NOMO-1 treated with DMSO at 0.1 percent for 48 hours (cell line): ENCODE measurements at regions not wholly inside any gene's neighbourhood (a gene's known extent, or its start where the extent isn't known, plus 50 kb on each side); places are given as distances from the start of the nearest gene placed in this dataset.

Source experiments
- DNase-seq: peaks from one replicate; lab custom pipeline; 2025; ENCODE audit not compliant: unreplicated experiment; lab: John Stamatoyannopoulos, UW

DNA sequence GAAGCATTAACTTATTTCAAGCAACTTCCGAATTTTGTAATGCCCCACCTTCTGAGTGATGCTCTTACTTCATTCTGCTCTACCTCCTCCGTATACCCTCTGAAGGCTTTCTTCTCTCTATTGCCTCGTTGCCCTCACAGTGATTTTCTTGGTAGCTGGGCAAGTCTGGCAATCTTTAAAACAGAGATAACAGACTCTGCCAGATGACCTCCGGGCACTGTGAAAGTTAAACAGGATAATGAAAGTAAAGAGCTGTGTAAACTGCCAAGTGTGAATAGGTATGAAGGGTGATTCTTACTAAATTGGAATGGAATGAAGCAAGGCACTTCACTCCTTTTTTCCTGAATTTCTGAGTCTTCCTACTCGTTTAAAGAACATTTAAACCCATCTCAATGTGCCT lies 207.3 kb upstream of the GYPC start:
- DNase-seq, result no peak

DNA sequence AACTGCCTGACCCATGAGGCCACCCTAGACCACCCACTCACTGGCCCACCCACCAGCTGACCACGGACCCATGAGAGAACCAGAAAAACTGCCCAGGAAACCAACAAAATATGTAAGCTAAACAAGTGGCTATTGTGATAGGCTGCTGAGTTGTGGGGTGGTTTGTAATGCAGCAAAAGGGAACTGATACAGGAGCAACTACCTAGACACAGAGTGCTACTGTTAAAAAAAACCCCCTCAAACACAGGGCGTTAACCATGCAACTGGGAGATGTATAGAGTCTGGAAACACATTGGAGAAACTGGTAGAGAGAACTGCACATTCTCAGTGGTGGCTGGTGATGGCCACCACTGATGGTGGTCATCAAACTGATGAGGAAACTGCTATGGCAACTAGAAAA lies 206.3 kb upstream of the GYPC start:
- DNase-seq, result no peak

DNA sequence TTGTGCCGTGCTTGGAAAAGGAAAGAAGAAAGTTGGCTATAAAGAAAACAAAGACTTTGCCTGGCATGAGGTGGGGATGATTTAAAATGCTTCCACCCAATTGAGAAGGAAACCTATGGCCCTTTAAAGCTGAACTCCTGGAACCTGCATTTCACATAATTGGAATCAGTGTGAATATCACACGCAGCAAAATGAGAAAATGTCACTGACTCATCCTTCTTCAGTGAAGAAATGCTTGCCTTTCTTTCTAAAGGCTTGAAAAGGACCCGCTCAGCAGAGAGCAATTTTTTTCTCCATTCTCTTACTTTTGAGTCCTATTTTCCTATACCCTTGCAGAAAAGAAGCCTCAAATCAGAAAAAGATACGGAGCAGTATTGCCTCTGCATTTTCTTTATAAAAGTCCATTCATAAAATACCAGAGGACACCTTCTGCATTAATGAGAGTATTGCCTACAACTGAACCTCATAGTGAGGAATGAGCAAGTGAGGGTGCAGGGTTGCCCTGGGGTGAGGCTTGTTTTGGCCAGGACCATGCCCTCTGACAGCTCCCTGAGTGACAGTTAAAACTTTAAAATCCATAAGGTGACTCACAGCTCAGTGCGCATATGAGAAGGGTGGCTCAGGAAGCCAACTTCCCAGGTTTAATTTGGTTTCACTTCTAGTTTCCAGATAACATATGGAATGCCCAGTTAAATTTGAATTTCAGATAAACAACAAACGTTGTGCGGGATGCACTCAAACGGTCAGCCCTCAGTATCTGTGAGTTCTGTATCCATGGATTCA lies 191.9 kb upstream of the GYPC start:
- no peak for DNase-seq

- DNase-seq, result no peak
These were observed 188.4 kb upstream of the GYPC start for GRCh38 chr2:126467367-126468054.

DNA sequence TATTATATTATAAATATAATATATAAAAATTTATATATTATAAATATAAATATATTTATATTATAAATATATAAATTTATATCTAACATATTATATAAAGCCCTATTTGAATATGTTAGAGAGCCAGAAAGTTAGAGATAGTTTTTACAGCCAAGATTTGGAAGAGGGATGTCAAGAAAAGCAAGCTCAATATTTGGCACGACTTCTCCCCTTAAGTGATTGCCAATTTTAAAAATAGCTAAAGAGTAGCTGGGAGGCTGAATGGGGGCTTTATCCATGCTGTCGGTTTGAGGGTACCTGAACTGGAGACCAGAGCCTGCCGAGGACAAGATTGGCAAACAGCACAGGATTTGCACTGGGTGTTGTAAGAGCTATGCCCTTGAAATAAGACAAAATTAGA lies 180.9 kb upstream of the GYPC start:
- no peak for DNase-seq

DNA sequence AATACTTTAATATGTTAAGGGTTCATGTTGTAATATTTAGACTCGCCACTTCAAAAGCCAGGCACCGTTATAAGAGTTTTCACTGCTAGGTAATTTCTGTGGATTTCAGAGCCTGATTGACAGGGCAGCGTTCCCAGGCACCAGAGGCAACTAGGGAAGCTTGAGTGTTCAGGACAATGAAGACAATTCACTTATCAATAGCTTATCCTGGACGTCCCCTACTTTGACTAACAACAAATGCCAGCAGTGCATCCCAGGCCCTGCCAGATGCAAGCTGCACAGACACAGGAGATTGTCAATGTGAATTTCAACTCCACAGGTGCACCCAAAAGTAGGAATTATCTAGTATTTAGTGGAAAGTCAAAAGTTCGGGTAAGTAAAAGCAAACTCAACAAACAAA lies 179.3 kb upstream of the GYPC start:
- DNase-seq, result no peak

DNA sequence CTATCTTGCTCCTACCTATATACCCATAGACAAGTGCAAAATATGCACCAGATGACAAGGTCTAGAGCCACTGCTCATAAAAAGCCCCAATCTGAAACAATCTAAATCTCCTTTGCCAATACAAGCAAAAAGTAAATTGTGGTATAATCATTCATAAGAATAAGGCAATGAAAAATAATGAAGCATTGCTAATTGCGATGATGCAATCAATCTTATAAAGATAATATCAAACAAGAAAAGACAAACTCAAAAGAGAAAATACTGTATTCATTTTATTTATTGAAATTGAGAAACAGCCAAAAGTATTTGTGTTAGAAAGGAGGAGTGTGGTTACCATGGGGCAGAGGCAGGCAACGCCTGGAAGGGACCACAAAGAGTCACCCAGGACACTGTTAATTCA lies 175.9 kb upstream of the GYPC start:
- DNase-seq, result no peak

DNA sequence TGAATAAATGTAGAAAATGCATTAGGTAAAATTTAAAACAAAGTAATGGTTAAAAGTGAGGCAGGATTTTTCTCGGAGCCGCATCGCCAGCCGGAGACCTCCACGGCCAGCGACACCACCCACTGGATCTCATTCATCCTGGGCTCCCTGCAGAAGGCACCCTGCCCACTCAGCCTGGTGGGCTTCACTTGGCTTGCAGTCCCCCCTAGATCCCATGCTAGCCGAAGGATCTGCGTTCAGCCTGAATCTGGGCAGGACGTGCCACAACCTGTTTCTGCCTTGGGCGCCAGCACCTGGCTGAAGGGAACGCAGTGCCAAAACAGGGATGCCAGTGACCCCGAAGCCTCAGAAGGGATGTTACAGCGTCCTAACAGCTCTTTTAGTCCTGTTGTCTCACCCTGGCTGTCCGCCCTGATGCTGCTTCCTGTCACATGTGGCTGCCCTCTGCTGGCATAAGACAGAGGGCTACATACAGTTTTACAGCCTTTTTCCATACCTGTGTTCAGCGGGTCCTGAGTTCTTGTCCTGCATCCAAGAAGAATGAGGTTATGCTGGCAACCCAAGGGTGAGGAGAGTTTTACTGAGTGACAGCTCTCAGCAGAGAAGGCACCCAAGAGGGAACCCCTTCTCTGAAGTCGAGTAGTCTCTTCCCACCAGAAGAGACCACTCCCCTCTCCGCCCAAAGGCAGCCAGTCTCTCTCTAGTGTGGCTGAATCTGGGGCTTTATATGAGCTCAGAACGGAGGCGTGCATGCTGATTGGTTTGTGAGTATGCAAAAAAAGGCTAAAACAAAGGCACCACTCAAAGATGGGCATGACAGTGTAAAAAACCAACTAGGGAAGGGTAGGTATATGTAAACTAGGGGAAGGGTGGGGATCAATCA lies 173.1 kb upstream of the GYPC start:
- DNase-seq, result no peak

- DNase-seq, result no peak
These were observed 161.4 kb upstream of the GYPC start for GRCh38 chr2:126494593-126494992.

DNA sequence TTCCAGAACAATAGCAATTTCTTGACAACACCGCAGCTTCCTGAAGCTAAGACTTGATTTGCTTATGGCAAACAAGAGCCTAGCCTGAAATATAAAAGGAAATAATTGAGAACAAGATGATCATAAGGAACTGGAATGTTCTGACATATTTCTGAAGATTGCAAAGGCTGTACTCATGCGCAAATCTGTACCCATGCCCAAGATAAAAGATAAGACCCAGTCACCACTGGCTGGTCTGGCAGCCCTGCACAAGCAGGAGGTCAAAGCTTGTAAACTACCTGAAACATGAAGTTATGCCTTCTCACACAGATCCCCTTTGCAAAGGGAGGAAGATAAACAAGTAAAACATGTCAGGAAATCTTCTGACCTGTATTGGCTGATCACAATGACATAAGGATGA lies 160.8 kb upstream of the GYPC start:
- no peak for DNase-seq

- DNase-seq, result no peak
These were observed 159.5 kb upstream of the GYPC start for GRCh38 chr2:126496493-126496892.

GRCh38 chr2:126503476-126503875 lies 152.5 kb upstream of the GYPC start:
- DNase-seq, result no peak

GRCh38 chr2:126504949-126505348 lies 151.0 kb upstream of the GYPC start:
- DNase-seq, result no peak

DNA sequence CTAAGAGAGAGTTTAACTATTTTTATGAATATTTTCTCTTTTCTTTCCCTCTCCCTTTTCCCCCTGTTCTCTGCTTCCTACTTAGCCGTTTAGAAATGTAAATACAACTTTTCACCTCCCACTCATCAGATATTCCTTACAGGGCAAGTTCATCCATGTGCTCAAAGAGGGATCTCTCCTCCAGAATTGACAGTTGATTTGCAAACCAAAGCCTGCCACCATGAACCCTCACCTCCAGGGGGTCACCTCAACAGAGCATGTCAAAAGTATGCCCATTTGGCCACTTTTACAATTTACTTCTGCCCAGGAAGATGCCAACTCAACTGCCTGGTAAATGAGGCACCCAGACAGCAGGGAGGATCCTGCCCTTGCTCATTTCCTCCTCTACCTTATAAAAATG lies 149.2 kb upstream of the GYPC start:
- no peak for DNase-seq

DNA sequence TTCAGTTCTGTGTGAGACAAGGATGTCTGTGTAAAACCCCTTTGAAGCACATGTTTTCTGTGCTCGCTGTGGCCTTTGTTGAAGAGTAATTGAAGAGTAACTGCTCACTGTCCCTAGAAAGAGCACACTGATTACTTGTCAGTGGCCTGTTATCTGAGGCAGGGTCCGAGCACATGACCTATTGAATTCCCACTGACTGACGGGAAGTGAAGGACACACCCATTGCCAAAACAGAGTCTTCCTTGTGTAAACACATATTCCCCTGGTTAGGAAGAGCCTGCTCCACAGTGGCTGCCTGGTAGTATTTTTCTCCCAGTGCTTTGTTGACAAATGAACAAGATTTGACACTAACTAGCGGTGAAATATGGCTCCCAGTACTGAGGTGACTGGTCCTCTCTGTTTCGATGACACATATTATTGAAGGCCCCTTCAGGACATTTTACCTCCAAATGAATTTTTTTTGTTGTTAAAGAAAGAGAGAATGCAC lies 148.5 kb upstream of the GYPC start:
- no peak for DNase-seq

GRCh38 chr2:126510356-126510755 lies 145.6 kb upstream of the GYPC start:
- no peak for DNase-seq

- DNase-seq, result no peak
These were observed 145.0 kb upstream of the GYPC start for GRCh38 chr2:126510960-126511359.

DNA sequence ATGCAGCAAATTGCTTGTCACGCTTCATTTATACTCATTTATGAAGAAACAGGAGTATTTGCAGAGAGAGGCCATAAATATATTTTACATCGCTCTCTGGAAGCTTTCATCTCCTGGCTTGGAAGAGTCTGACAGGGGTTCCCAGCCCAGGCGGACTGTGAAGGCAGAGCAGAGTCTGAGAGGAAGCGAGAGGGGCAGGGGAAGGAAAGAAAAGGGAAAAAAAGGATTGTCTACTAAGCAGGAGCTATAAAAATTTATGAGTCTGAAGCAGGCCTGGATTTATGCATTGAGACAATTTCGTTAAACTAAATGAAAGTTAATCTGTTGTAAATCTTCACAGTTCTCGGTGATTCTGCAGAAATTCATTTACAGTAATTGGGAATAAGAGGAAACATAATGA lies 143.9 kb upstream of the GYPC start:
- DNase-seq, result no peak

DNA sequence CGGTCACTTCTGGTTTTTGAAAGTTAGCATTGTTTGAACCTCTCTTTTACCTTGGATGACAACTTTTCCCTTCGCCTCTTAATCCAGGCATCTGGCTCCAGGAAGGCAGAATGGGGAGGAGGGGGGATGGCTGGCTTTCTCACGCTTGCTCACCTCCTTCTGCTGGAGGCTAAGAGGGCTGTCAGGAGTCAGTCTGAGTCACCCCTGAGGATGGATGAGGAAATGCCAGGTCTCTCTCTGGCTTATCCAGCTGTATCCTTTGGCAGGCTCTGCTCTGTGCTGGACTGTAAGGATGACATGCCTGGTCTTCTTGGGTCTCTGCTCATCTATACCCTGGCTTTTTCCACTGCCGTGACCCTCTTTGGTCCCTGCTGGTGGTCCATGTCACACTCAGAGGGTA lies 142.9 kb upstream of the GYPC start:
- DNase-seq, result no peak

GRCh38 chr2:126515471-126515870 lies 140.5 kb upstream of the GYPC start:
- no peak for DNase-seq

DNA sequence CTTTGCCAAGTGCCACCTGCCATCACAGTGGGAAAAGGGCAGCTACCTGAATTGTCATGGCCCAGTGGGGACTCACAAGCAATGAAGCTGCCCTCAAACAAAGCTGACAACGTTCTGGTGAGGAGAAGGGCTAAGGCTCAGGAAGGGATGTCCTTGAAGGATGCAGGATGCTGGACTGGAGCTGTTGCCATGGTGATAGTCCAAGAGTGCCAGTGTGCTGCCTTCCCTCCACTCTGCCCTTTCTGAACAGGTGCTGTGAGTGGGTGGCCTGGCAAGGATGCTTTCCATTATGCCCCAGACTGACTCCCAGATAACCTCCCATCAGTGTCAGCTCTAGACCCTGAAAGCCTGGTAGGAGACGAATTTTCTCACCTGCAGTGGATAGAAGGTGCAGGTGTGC lies 137.8 kb upstream of the GYPC start:
- DNase-seq, result no peak
